NT2/D1 (cell line): ENCODE measurements at regions not wholly inside any gene's neighbourhood (a gene's known extent, or its start where the extent isn't known, plus 50 kb on each side); places are given as distances from the start of the nearest gene placed in this dataset.

Experiments used
- SUZ12 ChIP-seq: IDR thresholded peaks from 2 replicates; pipeline ENCODE4 v1.6.1; 2011; ENCODE audit not compliant: insufficient read length, insufficient read depth; ENCODE audit errors: extremely low read depth
- YY1 ChIP-seq: IDR thresholded peaks from 2 replicates; pipeline ENCODE4 v1.6.1; 2011; ENCODE audit not compliant: insufficient read length, insufficient read depth

- no peak for TF ChIP-seq SUZ12
- TF ChIP-seq YY1: no peak
Observed at GRCh38 chr2:186100636-186101035, 362.0 kb downstream of the FSIP2 start.
